NCI-H1436 treated with DMSO at 0.1 percent for 48 hours (cell line): ENCODE measurements at regions not wholly inside any gene's neighbourhood (a gene's known extent, or its start where the extent isn't known, plus 50 kb on each side); places are given as distances from the start of the nearest gene placed in this dataset.

Source experiments
- DNase-seq: peaks from one replicate; lab custom pipeline; 2025; lab: John Stamatoyannopoulos, UW

- no peak for DNase-seq
Measured at GRCh38 chr2:172361840-172362239, 65.5 kb upstream of the ITGA6 start.

GRCh38 chr2:172364261-172364660, 63.1 kb upstream of the ITGA6 start:
- no peak for DNase-seq

- no peak for DNase-seq
Measured at GRCh38 chr2:172366596-172367150, 60.7 kb upstream of the ITGA6 start.

GRCh38 chr2:172370821-172371455, 56.4 kb upstream of the ITGA6 start:
- no peak for DNase-seq

GRCh38 chr2:172372436-172372835, 55.0 kb upstream of the ITGA6 start:
- no peak for DNase-seq

- DNase-seq, result no peak
Measured at GRCh38 chr2:172373076-172373475, 54.3 kb upstream of the ITGA6 start.

GRCh38 chr2:172373766-172374165, 53.6 kb upstream of the ITGA6 start:
- no peak for DNase-seq

GRCh38 chr2:172374318-172375240, 52.8 kb upstream of the ITGA6 start:
- no peak for DNase-seq

GRCh38 chr2:172375251-172375650, 52.1 kb upstream of the ITGA6 start:
- DNase-seq, result no peak

GRCh38 chr2:172376016-172376415, 51.4 kb upstream of the ITGA6 start:
- no peak for DNase-seq

GRCh38 chr2:172376505-172377125, 50.8 kb upstream of the ITGA6 start:
- no peak for DNase-seq

GRCh38 chr2:172377408-172377807, 50.0 kb upstream of the ITGA6 start:
- no peak for DNase-seq
